CD4-positive, alpha-beta memory T cell (primary cell): ENCODE measurements at regions not wholly inside any gene's neighbourhood (a gene's known extent, or its start where the extent isn't known, plus 50 kb on each side); places are given as distances from the start of the nearest gene placed in this dataset. TPM values are rescaled to one million over a fixed set of nuclear protein-coding genes. Genes with fewer than 3 reads are reported as not detected.
"Not testable (repeated sequence)": the region's sequence is repeated elsewhere in the genome, so short reads cannot be mapped to it uniquely, and the experiment has no call there.

Experiments used
- CTCF ChIA-PET: fragments of 350-600 bp; sonication (Branson Sonifier 250); formaldehyde crosslinking; loops from one replicate; lab custom pipeline; 2021; ENCODE audit warnings: inconsistent platforms; ENCODE audit not compliant: partially characterized antibody; lab: Charles Lee
- POLR2A ChIA-PET: fragments of 350-600 bp; sonication (Branson Sonifier 250); formaldehyde crosslinking; loops from one replicate; lab custom pipeline; 2021; ENCODE audit not compliant: partially characterized antibody; lab: Charles Lee
- DNase-seq, 5 donors: peaks; one replicate each; pipeline versions ENCODE4 v3.0.0 to v3.0.0-alpha.2; 2020 to 2022; ENCODE audit warnings: mixed read lengths in 1 of 5
- H3K27ac ChIP-seq: one replicate; pipeline ENCODE4 v1.7.0; 2013; ENCODE audit warnings: low read depth, low read length
- H3K27me3 ChIP-seq: 2 replicates; pipeline ENCODE4 v1.7.0; 2013; ENCODE audit warnings: mild to moderate bottlenecking, low read length, moderate library complexity; ENCODE audit not compliant: insufficient read depth
- H3K36me3 ChIP-seq: 2 replicates; pipeline ENCODE4 v1.7.0; 2013; ENCODE audit warnings: mild to moderate bottlenecking, low read length, moderate library complexity; ENCODE audit not compliant: insufficient read depth
- H3K4me1 ChIP-seq: 2 replicates; pipeline ENCODE4 v1.7.0; 2013; ENCODE audit warnings: mild to moderate bottlenecking, low read length, moderate library complexity; ENCODE audit not compliant: insufficient read depth
- H3K4me3 ChIP-seq, 2 donors: one replicate each; pipeline ENCODE4 v1.7.0; 2013; ENCODE audit warnings: low read length in 2 of 2, mild to moderate bottlenecking in 1 of 2
- H3K9me3 ChIP-seq, 2 donors: one replicate each; pipeline ENCODE4 v1.7.0; 2013; ENCODE audit warnings: low read length in 2 of 2, control low read depth in 1 of 2; ENCODE audit not compliant: control insufficient read depth in 1 of 2
- H3K27ac Mint-ChIP-seq, 7 donors: one replicate each; pipeline ENCODE4 v1.8.0; 2020 to 2021; ENCODE audit warnings: mixed read lengths in 7 of 7, mild to moderate bottlenecking in 6 of 7, inconsistent platforms in 3 of 7, moderate library complexity in 3 of 7
- H3K27me3 Mint-ChIP-seq, 2 donors: one replicate each; pipeline ENCODE4 v1.8.0; 2020 to 2021; ENCODE audit warnings: mixed read lengths in 2 of 2
- H3K36me3 Mint-ChIP-seq, 2 donors: one replicate each; pipeline ENCODE4 v1.8.0; 2020 to 2021; ENCODE audit warnings: mixed read lengths in 2 of 2, inconsistent platforms in 1 of 2, mild to moderate bottlenecking in 1 of 2
- H3K4me1 Mint-ChIP-seq, 4 donors: one replicate each; pipeline ENCODE4 v1.8.0; 2020 to 2021; ENCODE audit warnings: mixed read lengths in 4 of 4, mild to moderate bottlenecking in 1 of 4
- H3K4me3 Mint-ChIP-seq, 8 donors: one replicate each; pipeline ENCODE4 v1.8.0; 2020 to 2021; ENCODE audit warnings: mixed read lengths in 8 of 8, mild to moderate bottlenecking in 7 of 8, moderate library complexity in 6 of 8, inconsistent platforms in 3 of 8
- H3K9me3 Mint-ChIP-seq, 8 donors: one replicate each; pipeline ENCODE4 v1.8.0; 2020 to 2021; ENCODE audit warnings: mixed read lengths in 8 of 8, mild to moderate bottlenecking in 5 of 8, inconsistent platforms in 3 of 8, moderate library complexity in 1 of 8
- intact Hi-C: fragments of 100-400 bp; cut with micrococcal nuclease; formaldehyde crosslinking; loops from one replicate; pipeline ENCODE4 v1.15.1; 2023
- microRNA-seq: library from miRNA; unstranded; fragments of <30 nt; microRNA quantifications from one replicate; pipeline ENCODE4 v1.2.0, GENCODE V29; 2021; ENCODE audit warnings: borderline replicate concordance, borderline number of aligned reads, borderline microRNAs expressed, mixed read lengths

DNA sequence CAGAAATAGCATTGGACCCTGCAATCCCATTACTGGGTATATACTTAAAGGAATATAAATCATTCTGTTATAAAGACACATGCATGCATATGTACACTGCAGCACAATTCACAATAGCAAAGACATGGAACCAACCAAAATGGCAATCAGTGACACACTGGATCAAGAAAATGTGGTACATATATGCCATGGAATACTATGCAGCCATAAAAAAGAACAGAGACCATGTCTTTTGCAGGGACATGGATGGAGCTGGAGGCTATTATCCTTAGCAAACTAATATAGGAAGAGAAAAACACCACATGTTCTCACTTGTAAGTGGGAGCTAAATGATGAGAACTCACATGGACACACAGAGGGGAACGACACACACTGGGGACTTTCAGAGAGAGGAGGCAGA, 53.9 kb upstream of the GOLGA8A start:
- peaks cover 0 to 12% (median 0%) of the 10 kb centered on the region in 4 donors for H3K4me1 Mint-ChIP-seq
- H3K4me1 ChIP-seq, H3K36me3 ChIP-seq, H3K36me3 Mint-ChIP-seq, H3K9me3 ChIP-seq, H3K27ac Mint-ChIP-seq, DNase-seq, POLR2A ChIA-PET, H3K4me3 ChIP-seq, H3K27ac ChIP-seq, H3K4me3 Mint-ChIP-seq, intact Hi-C loops: not testable (repeated sequence)
- H3K27me3 ChIP-seq: peaks cover 26% of the 10 kb centered on the region
- peaks cover 20 to 29% of the 10 kb centered on the region in 2 donors for H3K27me3 Mint-ChIP-seq
- CTCF ChIA-PET: interaction anchor here (1.6 kb wide), 1 partner anchor 11 kb away, joined by 3 read pairs; no protein-coding TSS in a partner anchor
- H3K9me3 Mint-ChIP-seq: peaks cover 0 to 29% (median 13%) of the 10 kb centered on the region in 8 donors

DNA sequence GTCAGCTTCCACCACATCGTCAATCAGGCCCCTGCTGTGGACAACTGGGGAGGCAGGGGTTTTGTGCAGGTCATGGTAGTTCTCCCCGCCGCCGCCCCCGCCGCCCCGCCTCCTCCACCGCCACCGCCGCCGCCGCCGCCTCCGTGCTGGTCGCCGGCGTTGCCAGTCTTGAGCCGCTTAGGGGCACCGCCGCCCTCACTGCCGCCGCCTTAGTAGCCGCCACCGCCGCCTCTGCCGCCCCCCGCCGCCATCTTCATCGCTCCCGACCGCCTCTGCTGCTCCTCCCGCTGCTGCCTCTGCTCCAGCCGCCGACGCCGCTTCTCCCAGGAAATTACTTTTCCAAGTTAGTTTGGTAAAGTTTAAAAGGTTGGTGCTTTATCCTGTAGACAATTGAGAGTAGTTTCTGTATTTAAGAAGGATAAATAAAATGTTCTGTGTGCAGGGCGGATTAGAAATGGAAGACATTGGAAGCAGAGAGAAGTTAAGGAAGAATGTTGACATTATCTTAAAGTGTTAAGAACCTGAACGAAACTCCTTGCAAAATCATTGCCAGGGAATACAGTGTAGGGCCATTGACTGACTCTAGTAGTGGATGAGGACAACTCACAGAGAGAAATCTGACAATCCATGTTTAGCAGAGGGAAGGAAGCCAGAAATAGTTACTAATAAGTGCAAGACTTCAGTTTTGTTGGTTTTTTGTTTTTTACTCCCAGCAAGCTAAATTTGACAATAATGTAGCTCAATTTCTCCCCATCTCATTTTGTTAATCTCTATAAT, 53.0 kb upstream of the GOLGA8A start:
- no peak overlapping the region for H3K27ac Mint-ChIP-seq
- Histone ChIP-seq H3K27ac (no peak overlapping the region), H3K4me1 (no peaks in the 10 kb centered on the region), H3K27me3 (peaks cover 26% of the 10 kb centered on the region), H3K4me3 (no peak overlapping the region), H3K9me3 (no peaks in the 10 kb centered on the region), H3K36me3 (no peaks in the 10 kb centered on the region)
- H3K36me3 Mint-ChIP-seq: peaks cover 0 to 4% of the 10 kb centered on the region in 2 donors
- peaks cover 20 to 28% of the 10 kb centered on the region in 2 donors for H3K27me3 Mint-ChIP-seq
- intact Hi-C loops: no loop called here
- peak overlapping the region in 4 of 8 donors; percentile 7 to 38 (median 24) for H3K4me3 Mint-ChIP-seq
- peaks cover 0 to 12% (median 0%) of the 10 kb centered on the region in 4 donors for H3K4me1 Mint-ChIP-seq
- POLR2A ChIA-PET: no interaction called here
- CTCF ChIA-PET: no interaction called here
- peaks cover 0 to 29% (median 14%) of the 10 kb centered on the region in 8 donors for H3K9me3 Mint-ChIP-seq
- DNase-seq: no peak

- H3K4me3 Mint-ChIP-seq, H3K36me3 Mint-ChIP-seq, DNase-seq, H3K27ac Mint-ChIP-seq, POLR2A ChIA-PET, H3K4me1 ChIP-seq, intact Hi-C loops, H3K4me1 Mint-ChIP-seq, H3K27ac ChIP-seq, H3K36me3 ChIP-seq, H3K4me3 ChIP-seq, CTCF ChIA-PET, H3K9me3 ChIP-seq: not testable (repeated sequence)
- peaks cover 18 to 27% of the 10 kb centered on the region in 2 donors for H3K27me3 Mint-ChIP-seq
- peaks cover 0 to 29% (median 14%) of the 10 kb centered on the region in 8 donors for H3K9me3 Mint-ChIP-seq
- H3K27me3 ChIP-seq: peaks cover 26% of the 10 kb centered on the region
These were observed 51.7 kb upstream of the GOLGA8A start for GRCh38 chr15:34488973-34489959.

Small RNA genes in the stretch of these regions (microRNA-seq; reads per million reads assigned to microRNA genes)
- gene MIR1233-2: not detected
